Brain pericyte (primary cell): ENCODE measurements at regions not wholly inside any gene's neighbourhood (a gene's known extent, or its start where the extent isn't known, plus 50 kb on each side); places are given as distances from the start of the nearest gene placed in this dataset.
A peak's percentile ranks its signal among the peaks of the same experiment; 100 is the strongest.
"Not testable (repeated sequence)": the region's sequence is repeated elsewhere in the genome, so short reads cannot be mapped to it uniquely, and the experiment has no call there.

ENCODE experiments used
- DNase-seq: peaks from one replicate; pipeline ENCODE4 v3.0.0-alpha.2; 2012; ENCODE audit warnings: low read depth, low spot score

DNA sequence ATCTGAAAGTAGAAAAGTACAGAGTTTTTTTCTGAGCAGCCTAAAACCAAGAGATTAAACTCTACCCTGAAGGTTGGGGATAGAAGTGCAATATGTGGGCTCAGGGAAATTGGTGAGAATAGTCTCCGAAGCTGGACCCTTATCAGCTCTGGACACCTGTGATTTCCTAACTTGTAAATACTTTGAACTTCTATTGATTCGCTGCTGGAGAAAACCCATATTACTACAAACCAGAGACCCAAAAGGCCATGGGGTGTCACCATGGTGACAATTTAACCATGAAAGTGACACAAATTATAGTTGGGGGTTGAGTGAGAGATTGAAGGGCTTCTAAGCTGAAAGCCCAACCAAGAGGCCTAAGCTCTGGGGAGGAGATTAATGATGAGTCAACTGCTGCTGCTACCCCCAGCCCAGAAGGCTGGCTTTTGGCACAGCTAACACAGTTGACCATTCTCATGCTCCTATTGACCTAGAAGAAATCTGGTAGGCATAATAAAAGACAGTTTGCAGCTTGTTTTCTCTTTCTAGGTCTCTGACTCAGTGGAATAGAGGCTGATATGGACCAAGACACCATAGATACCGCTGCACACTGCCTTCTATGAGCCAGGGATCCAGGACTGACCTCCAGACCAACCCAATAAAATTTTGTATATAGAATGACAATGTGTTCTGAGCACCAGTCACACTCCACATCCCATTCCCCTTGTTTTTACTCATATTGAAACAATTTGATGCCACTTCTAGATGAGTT lies 131.9 kb upstream of the FNDC3A start:
- DNase-seq = no peak

DNA sequence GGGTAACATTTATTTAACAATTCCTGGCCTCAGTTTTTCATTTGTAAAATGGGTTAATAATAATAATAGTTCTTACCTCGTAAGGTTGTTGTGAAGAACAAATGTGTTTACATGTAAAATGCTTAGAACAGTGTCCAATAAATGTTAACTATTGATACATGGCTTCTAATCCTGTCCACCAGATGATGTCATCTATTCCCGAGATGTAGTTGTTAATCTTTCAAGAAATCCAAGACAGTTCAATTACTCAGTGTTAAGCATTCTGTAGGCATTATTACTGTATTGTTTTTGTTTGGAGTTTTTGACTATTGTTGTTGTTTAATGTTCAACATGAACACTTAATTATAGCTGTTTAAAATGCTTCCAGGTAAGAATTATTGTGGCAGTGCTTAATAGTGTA lies 131.0 kb upstream of the FNDC3A start:
- DNase-seq = no peak

DNA sequence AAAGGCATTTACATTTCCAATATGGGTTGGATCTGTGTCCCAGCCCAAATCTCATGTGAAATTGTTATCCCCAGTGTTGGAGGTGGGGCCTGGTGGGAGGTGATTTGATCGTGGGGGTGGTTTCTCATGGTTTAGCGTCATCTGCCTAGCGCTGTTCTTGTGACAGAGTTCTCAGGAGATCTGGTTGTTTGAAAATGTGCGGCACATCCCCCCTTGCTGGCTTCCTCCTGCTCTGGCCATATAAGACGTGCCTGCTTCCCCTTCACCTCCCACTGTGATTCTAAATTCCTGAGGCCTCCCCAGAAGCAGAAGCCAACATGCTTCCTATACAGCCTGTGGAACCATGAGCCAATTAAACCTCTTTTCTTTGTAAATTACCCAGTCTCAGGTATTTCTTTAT lies 126.2 kb upstream of the FNDC3A start:
- no peak for DNase-seq

DNA sequence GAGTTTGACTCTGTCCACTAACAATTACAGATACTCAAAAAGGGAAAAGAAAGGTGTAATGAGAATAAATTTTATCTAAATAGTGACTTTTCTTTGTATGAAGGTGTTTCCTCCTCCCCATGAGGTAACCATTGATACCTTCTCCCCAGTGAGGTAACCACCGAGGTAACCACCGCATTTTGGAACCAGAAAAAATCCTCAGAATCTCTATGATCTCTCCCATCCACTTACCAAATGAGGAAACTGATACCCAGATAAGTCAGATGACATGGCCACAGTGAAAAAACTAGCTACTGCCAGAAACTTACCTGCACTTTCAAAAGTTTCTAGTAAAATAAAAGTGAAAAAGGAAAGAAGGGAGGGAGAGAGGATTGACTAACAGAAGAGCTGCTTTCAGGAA lies 124.0 kb upstream of the FNDC3A start:
- no peak for DNase-seq

DNA sequence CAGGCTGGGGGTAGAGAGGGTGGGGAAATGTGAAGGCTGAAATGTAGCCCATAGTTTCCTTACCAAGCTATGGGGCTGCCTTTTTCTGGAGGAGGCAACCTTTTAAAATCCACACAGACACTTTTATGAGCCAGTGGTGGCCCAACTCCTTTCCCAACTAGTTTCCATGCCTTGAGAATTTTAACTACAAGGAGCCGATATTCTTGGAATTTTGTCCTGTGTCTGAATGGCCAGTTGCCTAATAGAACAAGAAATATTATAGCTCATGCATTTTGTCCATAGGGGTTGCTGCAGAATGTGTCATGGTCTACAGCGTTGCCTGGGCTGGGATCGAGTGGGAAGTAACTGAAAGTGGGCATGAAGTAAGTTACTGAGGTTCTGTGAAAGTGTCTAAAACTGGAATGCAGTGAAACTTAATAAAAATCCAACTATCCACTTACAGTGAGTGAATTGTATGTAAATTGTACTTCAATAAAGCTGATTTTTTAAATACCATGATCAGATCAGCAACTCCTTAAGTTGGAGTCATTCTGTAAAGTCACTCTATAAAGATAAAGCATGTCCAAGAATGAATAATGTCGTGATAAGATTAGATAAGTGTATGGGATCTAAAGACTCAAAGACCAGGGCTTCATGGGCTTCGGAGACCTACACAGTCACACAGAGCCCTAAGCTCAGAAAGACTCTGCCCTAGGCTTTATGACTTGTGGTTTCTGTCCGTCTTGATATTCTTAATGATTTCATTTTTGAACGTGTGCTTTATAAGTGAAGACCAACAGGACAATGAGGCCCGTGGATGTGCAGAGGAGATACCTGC lies 122.6 kb upstream of the FNDC3A start:
- no peak for DNase-seq

- peak; percentile 10 for DNase-seq
Measured at GRCh38 chr13:48853728-48854102, 122.0 kb upstream of the FNDC3A start.

GRCh38 chr13:48857576-48857975 lies 118.1 kb upstream of the FNDC3A start:
- DNase-seq = no peak

DNA sequence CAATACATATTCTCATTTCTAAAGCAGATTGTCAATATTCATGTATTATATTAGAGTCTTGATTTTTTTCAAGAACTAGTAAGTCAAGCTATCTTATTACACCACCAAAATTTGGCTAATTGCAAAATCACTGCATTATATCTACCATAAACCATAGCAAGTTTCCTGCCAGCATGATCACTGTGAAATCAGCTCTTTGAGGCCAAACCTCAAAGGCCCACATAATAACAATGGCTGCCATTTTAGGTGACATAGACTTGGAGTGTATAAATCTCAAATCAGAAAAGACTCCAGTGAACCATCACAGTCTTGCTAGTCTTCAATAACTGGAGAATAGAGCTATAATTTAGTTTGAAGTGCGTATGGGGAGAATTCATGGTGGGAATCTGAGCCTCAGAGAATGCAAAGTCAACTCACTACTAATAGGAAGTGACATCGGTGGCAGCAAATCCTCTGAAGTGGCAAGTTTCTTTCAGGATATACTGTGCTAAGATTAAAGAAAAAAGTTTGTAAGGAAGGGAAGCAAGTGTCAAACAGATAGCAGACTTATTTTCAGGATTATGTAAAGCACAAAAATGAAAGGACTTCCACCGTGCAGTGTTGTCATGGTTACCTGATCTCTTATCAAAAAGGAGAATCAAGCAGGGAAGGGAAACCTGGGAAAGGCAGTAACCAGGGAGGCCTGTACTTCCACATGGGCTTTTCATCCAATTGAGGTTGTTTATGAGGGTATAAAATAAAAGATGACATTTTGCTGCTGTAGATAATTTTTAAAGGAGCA lies 117.4 kb upstream of the FNDC3A start:
- DNase-seq = no peak

DNA sequence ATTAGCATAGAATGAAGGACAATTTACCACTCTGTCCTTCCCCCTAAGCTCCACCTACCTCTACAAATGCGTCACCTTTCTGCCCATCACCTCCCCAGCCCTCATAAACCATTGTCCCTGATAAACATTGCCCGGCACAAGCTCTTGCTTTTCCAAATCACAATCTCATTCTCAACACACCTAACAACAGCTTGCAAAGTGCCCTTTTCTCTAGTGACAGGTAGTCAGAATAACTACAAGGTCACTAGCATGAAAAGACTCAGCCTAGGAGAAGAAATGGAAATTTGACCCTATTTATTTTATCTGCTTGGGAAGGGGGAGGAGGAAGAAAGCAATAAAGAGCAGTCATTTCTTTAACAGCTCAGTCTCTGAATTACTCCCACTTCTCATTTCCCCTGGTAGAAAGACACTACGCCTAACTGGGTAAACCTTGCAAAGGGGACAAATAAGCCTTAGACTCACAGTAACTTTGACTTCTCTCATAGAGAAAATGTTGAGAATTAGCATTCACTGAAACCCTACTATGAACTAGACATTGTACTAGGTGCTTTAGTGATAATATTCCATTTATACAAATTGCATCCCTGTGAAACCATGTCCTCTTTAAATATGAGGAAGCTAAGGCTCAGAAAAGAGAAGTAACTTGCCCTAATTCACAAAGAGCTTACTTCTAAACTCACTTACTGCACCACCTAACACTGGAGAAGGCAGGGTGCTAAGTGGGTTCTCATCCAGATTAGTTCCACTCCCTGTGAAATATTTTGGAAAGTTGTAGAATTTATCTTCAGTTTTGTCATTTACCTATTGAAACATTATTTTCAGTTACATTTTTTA lies 116.2 kb upstream of the FNDC3A start:
- DNase-seq = no peak

DNA sequence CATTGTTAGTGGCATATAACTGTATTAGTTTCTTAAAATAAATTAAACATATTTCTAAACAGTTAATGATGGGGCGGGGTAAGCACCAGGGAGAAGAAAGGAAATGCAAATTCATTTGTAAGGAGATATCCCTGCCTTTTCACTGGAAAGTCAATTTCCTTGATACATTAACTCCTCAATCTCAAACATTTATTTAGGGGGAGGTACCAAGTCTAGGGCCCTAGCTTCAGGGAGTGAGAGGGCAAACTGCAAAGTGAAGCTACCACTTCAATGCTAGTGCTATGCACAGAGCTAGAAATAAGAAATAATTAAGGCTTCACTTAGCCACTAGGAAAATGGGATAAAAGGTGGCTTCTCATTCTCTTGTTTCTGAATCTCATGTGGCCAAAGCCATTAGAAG lies 115.3 kb upstream of the FNDC3A start:
- DNase-seq = no peak

GRCh38 chr13:48862572-48862971 lies 113.1 kb upstream of the FNDC3A start:
- DNase-seq = no peak

DNA sequence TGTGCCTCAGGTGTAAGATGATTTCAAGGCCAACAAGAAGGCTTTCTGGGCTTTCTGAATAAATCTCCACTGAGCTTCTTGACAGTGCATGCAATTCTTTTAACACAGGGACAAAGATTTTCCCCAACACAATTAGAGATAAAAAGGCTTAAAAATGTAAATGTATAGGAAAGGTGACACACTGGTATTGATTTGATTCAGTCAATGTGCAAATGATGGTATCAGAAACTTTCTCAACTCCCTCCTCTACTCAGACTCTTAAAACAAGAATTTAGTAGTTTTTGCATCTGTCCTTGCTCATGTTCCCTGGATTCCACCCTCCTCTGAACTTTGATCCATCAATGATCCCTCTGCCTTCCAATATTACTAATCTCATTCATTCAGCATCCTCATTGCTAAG lies 111.6 kb upstream of the FNDC3A start:
- DNase-seq = no peak

GRCh38 chr13:48866249-48866648 lies 109.5 kb upstream of the FNDC3A start:
- no peak for DNase-seq

GRCh38 chr13:48873081-48873480 lies 102.6 kb upstream of the FNDC3A start:
- DNase-seq = no peak

- no peak for DNase-seq
Measured at GRCh38 chr13:48873587-48873986, 102.1 kb upstream of the FNDC3A start.

- no peak for DNase-seq
Measured at GRCh38 chr13:48874165-48874564, 101.5 kb upstream of the FNDC3A start.

DNA sequence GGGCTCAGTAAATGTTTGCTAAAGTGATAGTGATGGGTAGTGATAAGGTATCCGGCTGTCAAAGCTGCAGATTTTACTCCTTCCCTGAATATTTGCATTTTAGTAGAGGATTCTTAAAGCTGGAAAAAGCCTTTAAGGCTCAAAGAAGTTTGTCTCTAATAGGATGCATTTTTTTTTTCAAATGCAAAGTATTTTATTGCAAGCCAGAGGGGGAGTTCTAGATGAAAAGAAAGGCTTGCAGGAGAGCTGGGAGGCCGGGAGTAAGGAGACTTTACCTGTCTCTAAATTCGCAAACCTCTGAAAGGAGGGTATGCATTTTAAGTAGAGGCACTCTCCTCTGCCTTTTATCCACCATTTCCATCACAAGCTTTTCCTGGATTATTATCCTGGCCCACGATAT lies 100.7 kb upstream of the FNDC3A start:
- no peak for DNase-seq

DNA sequence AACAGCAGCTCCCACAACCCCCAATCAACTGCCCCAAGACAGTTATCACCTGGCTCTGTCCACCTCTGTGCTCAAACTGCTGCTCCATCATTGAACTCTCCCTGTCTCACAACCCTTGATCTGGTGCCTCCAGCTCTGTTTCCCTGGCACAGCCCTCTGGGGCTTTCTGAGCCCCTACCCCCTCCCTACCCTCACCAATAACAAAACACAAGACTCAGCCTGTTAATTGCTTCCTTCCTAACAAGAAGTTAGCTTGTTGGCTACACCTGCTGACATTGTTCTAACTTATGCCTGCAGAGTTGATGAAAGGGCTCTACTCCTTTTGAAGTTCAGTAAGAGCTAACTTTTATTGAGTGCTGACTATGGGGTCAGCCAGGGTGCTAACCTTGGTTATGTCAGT lies 99.4 kb upstream of the FNDC3A start:
- no peak for DNase-seq

- DNase-seq = no peak
Measured at GRCh38 chr13:48879432-48879831, 96.3 kb upstream of the FNDC3A start.

DNA sequence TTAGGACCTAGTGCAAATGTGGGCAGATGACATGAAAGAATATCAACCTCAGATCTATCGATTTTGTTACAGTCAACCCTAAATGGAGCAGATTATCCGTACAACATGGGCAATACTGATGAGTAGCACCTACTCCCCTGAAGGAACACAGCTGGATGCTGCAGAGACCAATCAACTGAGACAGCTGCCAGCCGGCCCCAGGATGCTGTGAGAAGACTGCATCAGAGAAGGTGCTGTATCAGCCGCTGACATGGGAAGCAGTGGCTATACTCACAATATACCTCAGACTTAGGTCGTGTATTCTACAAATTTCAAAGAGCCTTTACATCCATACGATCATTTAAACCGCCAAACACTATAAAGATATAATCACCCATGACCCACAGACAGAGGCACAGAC lies 95.9 kb upstream of the FNDC3A start:
- no peak for DNase-seq

DNA sequence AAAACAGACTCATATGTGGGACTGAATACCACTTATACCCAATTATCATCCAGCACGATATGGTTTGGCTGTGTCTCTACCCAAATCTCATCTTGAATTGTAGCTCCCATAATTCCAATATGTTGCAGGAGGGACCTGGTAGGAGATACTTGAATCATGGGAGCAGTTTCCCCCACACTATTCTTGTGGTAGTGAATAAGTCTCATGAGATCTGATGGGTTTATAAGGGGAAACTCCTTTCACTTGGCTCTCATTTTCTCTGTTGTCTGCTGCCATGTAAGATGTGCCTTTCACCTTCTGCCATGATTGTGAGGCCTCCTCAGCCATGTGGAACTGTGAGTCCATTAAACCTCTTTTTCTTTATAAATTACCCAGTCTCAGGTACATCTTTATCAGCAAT lies 91.9 kb upstream of the FNDC3A start:
- not testable (repeated sequence) for DNase-seq

DNA sequence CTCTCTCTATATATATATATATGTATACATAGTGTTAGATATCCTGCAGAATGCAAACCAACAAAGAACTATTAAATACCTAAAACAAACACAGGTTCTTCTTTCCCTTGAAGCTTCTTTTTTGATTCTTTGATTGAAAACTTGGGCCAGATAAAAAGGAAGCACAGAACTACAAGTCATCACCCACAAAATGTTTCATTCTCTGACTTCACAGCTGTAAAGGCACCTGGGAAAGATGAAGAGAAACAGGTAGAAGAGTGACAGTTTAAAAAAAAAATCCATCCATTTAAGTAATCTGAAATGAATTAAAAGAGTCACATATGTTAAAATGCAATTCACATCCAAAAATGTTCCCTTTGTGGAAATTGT lies 90.7 kb upstream of the FNDC3A start:
- DNase-seq = no peak
